ENCODE measurements at regions not wholly inside any gene's neighbourhood (a gene's known extent, or its start where the extent isn't known, plus 50 kb on each side); places are given as distances from the start of the nearest gene placed in this dataset.
A peak's percentile ranks its signal among the peaks of the same experiment; 100 is the strongest.

GRCh38 chr13:39866722-39867121 lies 211.3 kb downstream of the COG6 start:
- intact Hi-C loops (cut with DNase I; ENCODE audit: low total_unique reads), result no loop called here
- TF ChIP-seq CTCF (IDR thresholded peaks at IDR 0.05) (no peak), POLR2AphosphoS5 (IDR thresholded peaks at IDR 0.05) (no peak), POLR2A (IDR thresholded peaks at IDR 0.05) (no peak)
- no peak for DNase-seq (ENCODE audit: low spot score in 2 of 2)
- H3K27ac ChIP-seq, result no peak overlapping the region
- H3K4me3 ChIP-seq, result no peak overlapping the region
- no peaks in the 10 kb centered on the region for H3K27me3 ChIP-seq
- H3K9me3 ChIP-seq, result no peaks in the 10 kb centered on the region
- no peaks in the 10 kb centered on the region for H3K4me1 ChIP-seq
- no peaks in the 10 kb centered on the region for H3K36me3 ChIP-seq

- H3K27me3 ChIP-seq, result no peaks in the 10 kb centered on the region
- DNase-seq (ENCODE audit: low spot score in 2 of 2), result no peak
- no peak overlapping the region for H3K4me3 ChIP-seq
- H3K4me1 ChIP-seq, result no peaks in the 10 kb centered on the region
- no peaks in the 10 kb centered on the region for H3K9me3 ChIP-seq
- TF ChIP-seq CTCF (IDR thresholded peaks at IDR 0.05) (no peak), POLR2AphosphoS5 (IDR thresholded peaks at IDR 0.05) (no peak), POLR2A (IDR thresholded peaks at IDR 0.05) (no peak)
- H3K27ac ChIP-seq, result no peak overlapping the region
- no peaks in the 10 kb centered on the region for H3K36me3 ChIP-seq
- intact Hi-C loops (cut with DNase I; ENCODE audit: low total_unique reads), result no loop called here
Observed at GRCh38 chr13:39867807-39868206, 212.3 kb downstream of the COG6 start.

- TF ChIP-seq CTCF (IDR thresholded peaks at IDR 0.05) (no peak), POLR2A (IDR thresholded peaks at IDR 0.05) (no peak), POLR2AphosphoS5 (IDR thresholded peaks at IDR 0.05) (no peak)
- intact Hi-C loops (cut with DNase I; ENCODE audit: low total_unique reads), result no loop called here
- Histone ChIP-seq H3K4me1 (no peaks in the 10 kb centered on the region), H3K27me3 (no peaks in the 10 kb centered on the region), H3K27ac (no peak overlapping the region), H3K36me3 (no peaks in the 10 kb centered on the region), H3K9me3 (no peaks in the 10 kb centered on the region), H3K4me3 (no peak overlapping the region)
- no peak for DNase-seq (ENCODE audit: low spot score in 2 of 2)
Observed at GRCh38 chr13:39870197-39870747, 214.8 kb downstream of the COG6 start.

GRCh38 chr13:39874331-39875053 lies 219.0 kb downstream of the COG6 start:
- TF ChIP-seq CTCF (IDR thresholded peaks at IDR 0.05), result no peak
- TF ChIP-seq POLR2A (IDR thresholded peaks at IDR 0.05), result no peak
- peak in 1 of 3 donors; percentile 29 for TF ChIP-seq POLR2AphosphoS5 (IDR thresholded peaks at IDR 0.05)
- Histone ChIP-seq H3K9me3 (no peaks in the 10 kb centered on the region), H3K4me1 (no peaks in the 10 kb centered on the region), H3K27ac (peak overlapping the region in 1 of 2 donors; percentile 69), H3K4me3 (no peak overlapping the region), H3K27me3 (no peaks in the 10 kb centered on the region), H3K36me3 (no peaks in the 10 kb centered on the region)
- no peak for DNase-seq (ENCODE audit: low spot score in 2 of 2)
- intact Hi-C loops (cut with DNase I; ENCODE audit: low total_unique reads), result no loop called here

GRCh38 chr13:39875111-39875987 lies 219.9 kb downstream of the COG6 start:
- H3K9me3 ChIP-seq, result no peaks in the 10 kb centered on the region

More at GRCh38 chr13:39875111-39875987, 219.9 kb downstream of the COG6 start:
- intact Hi-C loops (cut with DNase I; ENCODE audit: low total_unique reads), result no loop called here
- no peak overlapping the region for H3K4me3 ChIP-seq
- no peak for DNase-seq (ENCODE audit: low spot score in 2 of 2)
- H3K27me3 ChIP-seq, result no peaks in the 10 kb centered on the region
- no peaks in the 10 kb centered on the region for H3K4me1 ChIP-seq
- peak overlapping the region in 1 of 2 donors; percentile 69 for H3K27ac ChIP-seq
- TF ChIP-seq POLR2A (IDR thresholded peaks at IDR 0.05) (no peak), POLR2AphosphoS5 (IDR thresholded peaks at IDR 0.05) (no peak), CTCF (IDR thresholded peaks at IDR 0.05) (no peak)
- no peaks in the 10 kb centered on the region for H3K36me3 ChIP-seq

Measured in breast epithelium (tissue), 4 donors.